Lower leg skin (tissue), 3 donors: ENCODE measurements at regions not wholly inside any gene's neighbourhood (a gene's known extent, or its start where the extent isn't known, plus 50 kb on each side); places are given as distances from the start of the nearest gene placed in this dataset.

Experiments
- CTCF ChIP-seq, 3 donors: fragments of 450-650 bp; IDR thresholded peaks; one replicate each; pipeline ENCODE4 v1.5.1; 2016; ENCODE audit warnings: antibody characterized with exemption in 3 of 3, mild to moderate bottlenecking in 3 of 3, moderate library complexity in 2 of 3
- POLR2A ChIP-seq, 2 donors: fragments of 450-650 bp; IDR thresholded peaks; one replicate each; pipeline ENCODE4 v1.6.1; 2016 to 2017; ENCODE audit warnings: antibody characterized with exemption in 2 of 2, mild to moderate bottlenecking in 1 of 2, moderate library complexity in 1 of 2

GRCh38 chr5:21573416-21574314, 1279.5 kb downstream of the CDH12 start:
- TF ChIP-seq CTCF (IDR thresholded peaks at IDR 0.05) (no peak), POLR2A (IDR thresholded peaks at IDR 0.05) (no peak)
